CMK (cell line): ENCODE measurements at regions not wholly inside any gene's neighbourhood (a gene's known extent, or its start where the extent isn't known, plus 50 kb on each side); places are given as distances from the start of the nearest gene placed in this dataset.

Experiments
- DNase-seq: peaks from one replicate; pipeline ENCODE4 v3.0.0-alpha.2; 2010; ENCODE audit warnings: low read depth

GRCh38 chr1:87437663-87438295, 109.1 kb downstream of the LMO4 start:
- no peak for DNase-seq

- no peak for DNase-seq
Observed at GRCh38 chr1:87439821-87440220, 111.1 kb downstream of the LMO4 start.

GRCh38 chr1:87449348-87449963, 120.8 kb downstream of the LMO4 start:
- no peak for DNase-seq

GRCh38 chr1:87450136-87450535, 121.5 kb downstream of the LMO4 start:
- no peak for DNase-seq

GRCh38 chr1:87450615-87451209, 122.0 kb downstream of the LMO4 start:
- no peak for DNase-seq

- DNase-seq: no peak
Observed at GRCh38 chr1:87451229-87451920, 122.7 kb downstream of the LMO4 start.

GRCh38 chr1:87452648-87453047, 124.0 kb downstream of the LMO4 start:
- no peak for DNase-seq

GRCh38 chr1:87457408-87457807, 128.7 kb downstream of the LMO4 start:
- DNase-seq: no peak

- no peak for DNase-seq
Observed at GRCh38 chr1:87462894-87463293, 134.2 kb downstream of the LMO4 start.

GRCh38 chr1:87464022-87464490, 135.4 kb downstream of the LMO4 start:
- no peak for DNase-seq

GRCh38 chr1:87466621-87467020, 137.9 kb downstream of the LMO4 start:
- DNase-seq: no peak

- DNase-seq: no peak
Observed at GRCh38 chr1:87472716-87473115, 144.0 kb downstream of the LMO4 start.

- DNase-seq: no peak
Observed at GRCh38 chr1:87473203-87473661, 144.6 kb downstream of the LMO4 start.

GRCh38 chr1:87474098-87474497, 145.4 kb downstream of the LMO4 start:
- DNase-seq: no peak

- no peak for DNase-seq
Observed at GRCh38 chr1:87478231-87478630, 149.6 kb downstream of the LMO4 start.

- no peak for DNase-seq
Observed at GRCh38 chr1:87495147-87495546, 166.5 kb downstream of the LMO4 start.

GRCh38 chr1:87495870-87496269, 167.2 kb downstream of the LMO4 start:
- no peak for DNase-seq

GRCh38 chr1:87497380-87498203, 168.9 kb downstream of the LMO4 start:
- DNase-seq: no peak

- no peak for DNase-seq
Observed at GRCh38 chr1:87501738-87502137, 173.1 kb downstream of the LMO4 start.

- no peak for DNase-seq
Observed at GRCh38 chr1:87505391-87505983, 176.8 kb downstream of the LMO4 start.

GRCh38 chr1:87506147-87506546, 177.5 kb downstream of the LMO4 start:
- no peak for DNase-seq
